ENCODE measurements at regions not wholly inside any gene's neighbourhood (a gene's known extent, or its start where the extent isn't known, plus 50 kb on each side); places are given as distances from the start of the nearest gene placed in this dataset.
"Not testable (repeated sequence)": the region's sequence is repeated elsewhere in the genome, so short reads cannot be mapped to it uniquely, and the experiment has no call there.

GRCh38 chr3:21204122-21204521 is 546.9 kb downstream of the ZNF385D start:
- ATAC-seq; H3K27ac ChIP-seq; H3K4me1 ChIP-seq; POLR2A ChIA-PET; H3K4me2 ChIP-seq; CTCF ChIA-PET; FAIRE-seq; H3K4me3 ChIP-seq; H3K9me3 ChIP-seq; DNase-seq (ENCODE audit: low read depth in 1 of 2, low spot score in 1 of 2): not testable (repeated sequence)
- 6% methylated on average over 3 of the region's 3 CpGs for WGBS (ENCODE audit: missing lambda C conversion rate)

- Histone ChIP-seq H3K4me2 (no peak overlapping the region), H3K9me3 (no peaks in the 10 kb centered on the region), H3K27ac (no peak overlapping the region), H3K4me3 (no peak overlapping the region), H3K4me1 (no peaks in the 10 kb centered on the region)
- ATAC-seq = no peak
- DNase-seq (ENCODE audit: low read depth in 1 of 2, low spot score in 1 of 2) = no peak
- 3% methylated on average over 2 of the region's 2 CpGs for WGBS (ENCODE audit: missing lambda C conversion rate)
- ChIA-PET POLR2A (no interaction called here), CTCF (no interaction called here)
- FAIRE-seq = no peak
- TF ChIP-seq JUN (IDR thresholded peaks at IDR 0.05) (no peak), CHD2 (IDR thresholded peaks at IDR 0.05; ENCODE audit: low read length, partially characterized antibody) (no peak), ESRRA (IDR thresholded peaks at IDR 0.05; ENCODE audit: borderline replicate concordance, low read length) (no peak), E2F6 (IDR thresholded peaks at IDR 0.05; ENCODE audit: borderline replicate concordance, low read depth) (no peak), USF2 (IDR thresholded peaks at IDR 0.05) (no peak)
Observed at GRCh38 chr3:21195203-21195602, 555.8 kb downstream of the ZNF385D start.

- H3K4me2 ChIP-seq; H3K27ac ChIP-seq; FAIRE-seq; CTCF ChIA-PET; POLR2A ChIA-PET; H3K4me3 ChIP-seq; DNase-seq (ENCODE audit: low read depth in 1 of 2, low spot score in 1 of 2); H3K4me1 ChIP-seq; H3K9me3 ChIP-seq; ATAC-seq: not testable (repeated sequence)
- 4% methylated on average over 2 of the region's 2 CpGs for WGBS (ENCODE audit: missing lambda C conversion rate)
Observed at GRCh38 chr3:21194036-21194435, 557.0 kb downstream of the ZNF385D start.

- H3K27ac ChIP-seq = no peak overlapping the region
- no peaks in the 10 kb centered on the region for H3K4me1 ChIP-seq
- POLR2A ChIA-PET = no interaction called here
- TF ChIP-seq CBX8 (IDR thresholded peaks at IDR 0.05) (no peak), HOXA7 (CRISPR knock-in tag; IDR thresholded peaks at IDR 0.05) (no peak)
- CTCF ChIA-PET = no interaction called here
- ATAC-seq (no peak), DNase-seq (ENCODE audit: low read depth in 1 of 2, low spot score in 1 of 2) (no peak), FAIRE-seq (no peak)
- no peak overlapping the region for H3K4me2 ChIP-seq
- no peak overlapping the region for H3K4me3 ChIP-seq
- H3K9me3 ChIP-seq = 0 out of 3 replicates have a peak, but pooled peaks cover 2% of the 10 kb centered on the region
Observed at GRCh38 chr3:21188459-21188858, 562.6 kb downstream of the ZNF385D start.

GRCh38 chr3:21185816-21186314 is 565.1 kb downstream of the ZNF385D start:
- no peak for ATAC-seq
- DNase-seq (ENCODE audit: low read depth in 1 of 2, low spot score in 1 of 2) = no peak
- ChIA-PET POLR2A (no interaction called here), CTCF (no interaction called here)
- no peak overlapping the region for H3K4me2 ChIP-seq
- 0 out of 3 replicates have a peak, but pooled peaks cover 2% of the 10 kb centered on the region for H3K9me3 ChIP-seq
- TF ChIP-seq TP53 (CRISPR knock-in tag; IDR thresholded peaks at IDR 0.05) = no peak
- no peak for TF ChIP-seq KDM1A (IDR thresholded peaks at IDR 0.05; ENCODE audit: low read depth)
- TF ChIP-seq RCOR1 (IDR thresholded peaks at IDR 0.05; ENCODE audit: low read depth, low read length) = no peak
- TF ChIP-seq HES2 (IDR thresholded peaks at IDR 0.05) = no peak
- no peak for TF ChIP-seq NPAS2 (CRISPR knock-in tag; IDR thresholded peaks at IDR 0.05; ENCODE audit: borderline replicate concordance)
- no peak for TF ChIP-seq EHF (CRISPR knock-in tag; IDR thresholded peaks at IDR 0.05)
- TF ChIP-seq RAD21 (conservative IDR thresholded peaks at IDR 0.05 in 1 of 2, IDR thresholded peaks at IDR 0.05 in 1 of 2) = no peak
- TF ChIP-seq NR3C1 (IDR thresholded peaks at IDR 0.05) = no peak
- no peak for TF ChIP-seq ESRRA (IDR thresholded peaks at IDR 0.05; ENCODE audit: borderline replicate concordance, low read length)
- TF ChIP-seq POLR2A (IDR thresholded peaks at IDR 0.05; ENCODE audit: low read length) = no peak
- TF ChIP-seq PHF8 (IDR thresholded peaks at IDR 0.05; ENCODE audit: borderline replicate concordance, low read depth) = no peak
- no peak for TF ChIP-seq EP300 (IDR thresholded peaks at IDR 0.05)
- no peak for TF ChIP-seq MAX (IDR thresholded peaks at IDR 0.05)
- no peak overlapping the region for H3K4me3 ChIP-seq
- FAIRE-seq = no peak
- H3K4me1 ChIP-seq = no peaks in the 10 kb centered on the region
- 15% methylated on average over 6 of the region's 6 CpGs for WGBS (ENCODE audit: missing lambda C conversion rate)
- no peak overlapping the region for H3K27ac ChIP-seq

Measured in A549 (cell line).